ENCODE measurements at regions not wholly inside any gene's neighbourhood (a gene's known extent, or its start where the extent isn't known, plus 50 kb on each side); places are given as distances from the start of the nearest gene placed in this dataset.

- Mint-ChIP-seq H3K27ac (ENCODE audit: unreplicated experiment) (no peak overlapping the region), H3K27me3 (ENCODE audit: insufficient read depth, unreplicated experiment) (no peaks in the 10 kb centered on the region), H3K4me1 (ENCODE audit: low read depth, unreplicated experiment) (peaks cover 35% of the 10 kb centered on the region), H3K36me3 (ENCODE audit: insufficient read depth, unreplicated experiment) (peaks cover under 1% of the 10 kb centered on the region), H3K9me3 (ENCODE audit: unreplicated experiment) (no peaks in the 10 kb centered on the region), H3K4me3 (ENCODE audit: unreplicated experiment) (no peak overlapping the region)
- Histone ChIP-seq H3K36me3 (ENCODE audit: control insufficient read depth, insufficient read depth, low read length) (no peaks in the 10 kb centered on the region), H3K9me3 (0 out of 2 replicates have a peak, but pooled peaks cover 6% of the 10 kb centered on the region), H3K4me1 (peaks cover 32% of the 10 kb centered on the region), H3K27me3 (replicated peaks; ENCODE audit: control insufficient read depth, insufficient read depth, low read length) (no peaks in the 10 kb centered on the region), H3K4me3 (ENCODE audit: low read depth, low read length) (no peak overlapping the region)
- ChIA-PET POLR2A (no interaction called here), CTCF (no interaction called here)
- TF ChIP-seq, protein P1, sequence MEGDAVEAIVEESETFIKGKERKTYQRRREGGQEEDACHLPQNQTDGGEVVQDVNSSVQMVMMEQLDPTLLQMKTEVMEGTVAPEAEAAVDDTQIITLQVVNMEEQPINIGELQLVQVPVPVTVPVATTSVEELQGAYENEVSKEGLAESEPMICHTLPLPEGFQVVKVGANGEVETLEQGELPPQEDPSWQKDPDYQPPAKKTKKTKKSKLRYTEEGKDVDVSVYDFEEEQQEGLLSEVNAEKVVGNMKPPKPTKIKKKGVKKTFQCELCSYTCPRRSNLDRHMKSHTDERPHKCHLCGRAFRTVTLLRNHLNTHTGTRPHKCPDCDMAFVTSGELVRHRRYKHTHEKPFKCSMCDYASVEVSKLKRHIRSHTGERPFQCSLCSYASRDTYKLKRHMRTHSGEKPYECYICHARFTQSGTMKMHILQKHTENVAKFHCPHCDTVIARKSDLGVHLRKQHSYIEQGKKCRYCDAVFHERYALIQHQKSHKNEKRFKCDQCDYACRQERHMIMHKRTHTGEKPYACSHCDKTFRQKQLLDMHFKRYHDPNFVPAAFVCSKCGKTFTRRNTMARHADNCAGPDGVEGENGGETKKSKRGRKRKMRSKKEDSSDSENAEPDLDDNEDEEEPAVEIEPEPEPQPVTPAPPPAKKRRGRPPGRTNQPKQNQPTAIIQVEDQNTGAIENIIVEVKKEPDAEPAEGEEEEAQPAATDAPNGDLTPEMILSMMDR (IDR thresholded peaks at IDR 0.05; ENCODE audit: insufficient read depth in 1 of 2, low read depth in 1 of 2, low read length in 1 of 2, severe bottlenecking in 1 of 2, unreplicated experiment in 1 of 2) = no peak
- intact Hi-C loops (cut with micrococcal nuclease; ENCODE audit: unreplicated experiment) = no loop called here
- BruUV-seq (replicated peaks) = no TSS peak
- DNase-seq = no peak
Observed at GRCh38 chr2:62404913-62405312, 101.1 kb downstream of the TMEM17 start.

DNA sequence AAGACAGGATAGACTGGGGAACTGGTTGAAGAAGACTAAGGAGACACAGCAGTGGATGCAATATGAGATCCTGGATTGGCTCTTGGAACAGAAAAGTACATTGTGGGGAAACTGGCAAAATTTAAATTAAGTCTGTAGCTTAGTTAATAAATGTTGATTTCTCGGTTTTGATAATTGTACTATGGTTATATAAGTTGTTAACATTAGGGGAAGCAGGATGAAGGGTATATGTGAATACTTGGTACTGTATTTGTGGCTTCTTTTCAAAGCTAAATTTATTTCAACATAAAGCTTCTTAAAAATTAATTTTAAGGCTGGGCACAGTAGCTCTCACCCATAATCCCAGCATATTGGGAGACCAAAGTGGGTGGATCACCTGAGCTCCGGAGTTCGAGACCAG lies 103.8 kb downstream of the TMEM17 start:
- Mint-ChIP-seq H3K36me3 (ENCODE audit: insufficient read depth, unreplicated experiment) (no peaks in the 10 kb centered on the region), H3K4me3 (ENCODE audit: unreplicated experiment) (no peak overlapping the region), H3K27me3 (ENCODE audit: insufficient read depth, unreplicated experiment) (no peaks in the 10 kb centered on the region), H3K27ac (ENCODE audit: unreplicated experiment) (no peak overlapping the region), H3K9me3 (ENCODE audit: unreplicated experiment) (no peaks in the 10 kb centered on the region), H3K4me1 (ENCODE audit: low read depth, unreplicated experiment) (peaks cover 8% of the 10 kb centered on the region)
- no peak for DNase-seq
- ChIA-PET CTCF (no interaction called here), POLR2A (no interaction called here)
- H3K4me3 ChIP-seq (ENCODE audit: low read depth, low read length) = no peak overlapping the region
- peaks cover 7% of the 10 kb centered on the region for H3K4me1 ChIP-seq
- H3K36me3 ChIP-seq (ENCODE audit: control insufficient read depth, insufficient read depth, low read length) = no peaks in the 10 kb centered on the region
- no peaks in the 10 kb centered on the region for H3K27me3 ChIP-seq (replicated peaks; ENCODE audit: control insufficient read depth, insufficient read depth, low read length)
- TF ChIP-seq, protein P1 (IDR thresholded peaks at IDR 0.05; ENCODE audit: insufficient read depth in 1 of 2, low read depth in 1 of 2, low read length in 1 of 2, severe bottlenecking in 1 of 2, unreplicated experiment in 1 of 2) = no peak
- 0 out of 2 replicates have a peak, but pooled peaks cover 6% of the 10 kb centered on the region for H3K9me3 ChIP-seq
- no TSS peak for BruUV-seq (replicated peaks)
- intact Hi-C loops (cut with micrococcal nuclease; ENCODE audit: unreplicated experiment) = no loop called here

GRCh38 chr2:62398356-62398755 lies 107.6 kb downstream of the TMEM17 start:
- BruUV-seq (replicated peaks) = no TSS peak
- intact Hi-C loops (cut with micrococcal nuclease; ENCODE audit: unreplicated experiment) = no loop called here
- no peak overlapping the region for H3K4me3 ChIP-seq (ENCODE audit: low read depth, low read length)
- H3K36me3 Mint-ChIP-seq (ENCODE audit: insufficient read depth, unreplicated experiment) = no peaks in the 10 kb centered on the region
- no peak overlapping the region for H3K4me3 Mint-ChIP-seq (ENCODE audit: unreplicated experiment)
- no peaks in the 10 kb centered on the region for H3K4me1 Mint-ChIP-seq (ENCODE audit: low read depth, unreplicated experiment)
- H3K27me3 Mint-ChIP-seq (ENCODE audit: insufficient read depth, unreplicated experiment) = no peaks in the 10 kb centered on the region
- no peaks in the 10 kb centered on the region for H3K4me1 ChIP-seq
- H3K27ac Mint-ChIP-seq (ENCODE audit: unreplicated experiment) = no peak overlapping the region
- no peaks in the 10 kb centered on the region for H3K27me3 ChIP-seq (replicated peaks; ENCODE audit: control insufficient read depth, insufficient read depth, low read length)
- H3K9me3 Mint-ChIP-seq (ENCODE audit: unreplicated experiment) = no peaks in the 10 kb centered on the region
- 0 out of 2 replicates have a peak, but pooled peaks cover 6% of the 10 kb centered on the region for H3K9me3 ChIP-seq
- TF ChIP-seq, protein P1 (IDR thresholded peaks at IDR 0.05; ENCODE audit: insufficient read depth in 1 of 2, low read depth in 1 of 2, low read length in 1 of 2, severe bottlenecking in 1 of 2, unreplicated experiment in 1 of 2) = no peak
- ChIA-PET POLR2A (no interaction called here), CTCF (no interaction called here)
- H3K36me3 ChIP-seq (ENCODE audit: control insufficient read depth, insufficient read depth, low read length) = no peaks in the 10 kb centered on the region
- no peak for DNase-seq
